HG02870 (cell line): ENCODE measurements at regions not wholly inside any gene's neighbourhood (a gene's known extent, or its start where the extent isn't known, plus 50 kb on each side); places are given as distances from the start of the nearest gene placed in this dataset.
"Not testable (repeated sequence)": the region's sequence is repeated elsewhere in the genome, so short reads cannot be mapped to it uniquely, and the experiment has no call there.

Source experiments
- ATAC-seq: cut with Tn5 transposase; IDR thresholded peaks from one replicate; pipeline ENCODE4 v1.9.1; 2021; ENCODE audit warnings: mild to moderate bottlenecking, moderate library complexity; ENCODE audit not compliant: unreplicated experiment

- ATAC-seq: no peak
These were observed 83.2 kb upstream of the TBX18 start for GRCh38 chr6:84847390-84848160.

- no peak for ATAC-seq
These were observed 78.2 kb upstream of the TBX18 start for GRCh38 chr6:84842525-84843166.

GRCh38 chr6:84837068-84837866 lies 72.9 kb upstream of the TBX18 start:
- not testable (repeated sequence) for ATAC-seq

GRCh38 chr6:84836366-84836765 lies 72.0 kb upstream of the TBX18 start:
- no peak for ATAC-seq

GRCh38 chr6:84835340-84835739 lies 70.9 kb upstream of the TBX18 start:
- no peak for ATAC-seq

GRCh38 chr6:84831924-84832323 lies 67.5 kb upstream of the TBX18 start:
- ATAC-seq: not testable (repeated sequence)

- no peak for ATAC-seq
These were observed 61.1 kb upstream of the TBX18 start for GRCh38 chr6:84825461-84825860.

GRCh38 chr6:84821314-84821713 lies 56.9 kb upstream of the TBX18 start:
- not testable (repeated sequence) for ATAC-seq

GRCh38 chr6:84816741-84817140 lies 52.3 kb upstream of the TBX18 start:
- no peak for ATAC-seq

GRCh38 chr6:84815896-84816735 lies 51.7 kb upstream of the TBX18 start:
- ATAC-seq: no peak
